Smooth muscle cell of the brain vasculature (primary cell): ENCODE measurements at regions not wholly inside any gene's neighbourhood (a gene's known extent, or its start where the extent isn't known, plus 50 kb on each side); places are given as distances from the start of the nearest gene placed in this dataset.
"Not testable (repeated sequence)": the region's sequence is repeated elsewhere in the genome, so short reads cannot be mapped to it uniquely, and the experiment has no call there.

ENCODE experiments used
- DNase-seq: peaks from one replicate; pipeline ENCODE4 v3.0.0-alpha.2; 2012; ENCODE audit warnings: low read depth, low spot score

DNA sequence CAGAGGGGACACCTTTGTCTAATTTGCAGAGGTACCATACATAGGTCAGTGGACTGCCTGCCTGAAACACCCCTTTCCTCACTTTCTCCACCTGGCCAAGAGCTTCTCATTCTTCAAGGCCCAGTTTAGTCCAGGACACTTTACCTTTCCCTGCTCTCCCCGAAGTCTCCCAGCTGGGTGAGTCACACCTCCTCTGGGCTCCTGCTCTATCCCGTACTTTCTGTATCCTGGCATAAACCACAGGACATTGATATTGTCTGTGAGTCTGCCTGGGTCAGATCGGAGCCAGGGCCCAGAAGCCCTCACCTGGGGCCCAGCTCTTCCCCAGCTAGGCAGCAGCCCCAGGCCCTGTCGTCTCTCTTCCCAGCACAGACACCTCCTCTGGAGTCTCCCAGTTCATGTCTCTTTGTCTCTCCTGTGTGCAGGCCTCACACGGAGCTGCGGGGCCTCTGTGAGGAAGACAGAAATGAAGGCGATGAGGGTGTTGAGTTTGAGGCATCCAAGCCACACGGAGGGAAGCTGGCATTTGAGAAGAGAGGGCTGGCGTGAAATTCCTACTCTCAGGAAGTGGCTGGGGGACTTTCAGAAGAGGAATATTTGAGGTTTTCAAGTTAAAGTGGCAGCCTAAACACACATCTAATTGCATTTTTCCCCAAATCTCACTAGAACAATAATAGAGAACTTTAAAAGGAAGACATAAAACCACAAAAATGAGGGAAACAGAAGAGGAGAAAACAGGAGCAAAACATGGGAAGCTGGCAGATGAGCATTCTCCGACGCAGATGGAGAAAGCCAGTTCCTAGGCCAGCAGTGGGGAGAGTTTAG, 79.6 kb upstream of the LAPTM4A start:
- no peak for DNase-seq

- no peak for DNase-seq
These were observed 78.7 kb upstream of the LAPTM4A start for GRCh38 chr2:20130160-20130560.

- no peak for DNase-seq
These were observed 78.1 kb upstream of the LAPTM4A start for GRCh38 chr2:20129331-20130159.

- DNase-seq: no peak
These were observed 77.3 kb upstream of the LAPTM4A start for GRCh38 chr2:20128506-20129330.

- DNase-seq: no peak
These were observed 75.0 kb upstream of the LAPTM4A start for GRCh38 chr2:20126469-20126868.

DNA sequence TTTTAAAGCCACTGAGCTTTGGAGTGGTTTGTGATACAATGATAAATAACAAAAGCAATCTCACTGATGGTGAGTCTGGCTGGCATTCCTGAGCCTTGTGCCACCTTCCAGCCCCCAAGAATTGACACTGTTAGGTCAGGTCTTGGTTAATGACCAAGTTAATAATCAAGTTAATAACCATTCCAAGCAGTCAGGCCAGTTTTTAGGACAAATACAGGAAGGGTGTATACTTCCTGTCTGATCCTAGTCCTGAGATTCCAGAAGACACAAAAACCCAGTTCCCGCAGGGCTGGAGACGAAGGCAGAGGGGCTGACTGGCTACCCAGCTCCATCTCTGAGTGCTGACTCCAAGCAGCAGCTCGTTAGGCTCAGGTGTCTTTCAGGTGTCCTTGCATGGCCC, 74.6 kb upstream of the LAPTM4A start:
- DNase-seq: no peak

GRCh38 chr2:20125616-20126015, 74.2 kb upstream of the LAPTM4A start:
- no peak for DNase-seq

DNA sequence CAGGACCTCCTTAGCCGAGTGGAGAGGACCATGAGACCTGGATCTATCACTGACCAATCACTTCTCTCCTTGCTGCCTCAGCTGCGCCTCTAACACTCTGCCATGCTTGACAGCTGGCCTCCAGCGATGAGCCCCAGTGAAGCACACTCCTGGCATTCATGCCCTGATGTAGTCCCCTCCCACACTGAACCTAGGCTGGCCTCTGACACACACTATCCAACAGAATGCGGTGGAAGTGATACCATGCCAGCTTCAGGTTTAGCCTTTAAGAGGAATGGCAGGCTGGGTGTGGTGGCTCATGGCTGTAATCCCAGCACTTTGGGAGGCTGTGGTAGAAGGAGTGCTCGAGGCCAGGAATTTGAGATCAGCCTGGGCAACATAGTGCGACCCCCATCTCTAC, 73.7 kb upstream of the LAPTM4A start:
- no peak for DNase-seq

DNA sequence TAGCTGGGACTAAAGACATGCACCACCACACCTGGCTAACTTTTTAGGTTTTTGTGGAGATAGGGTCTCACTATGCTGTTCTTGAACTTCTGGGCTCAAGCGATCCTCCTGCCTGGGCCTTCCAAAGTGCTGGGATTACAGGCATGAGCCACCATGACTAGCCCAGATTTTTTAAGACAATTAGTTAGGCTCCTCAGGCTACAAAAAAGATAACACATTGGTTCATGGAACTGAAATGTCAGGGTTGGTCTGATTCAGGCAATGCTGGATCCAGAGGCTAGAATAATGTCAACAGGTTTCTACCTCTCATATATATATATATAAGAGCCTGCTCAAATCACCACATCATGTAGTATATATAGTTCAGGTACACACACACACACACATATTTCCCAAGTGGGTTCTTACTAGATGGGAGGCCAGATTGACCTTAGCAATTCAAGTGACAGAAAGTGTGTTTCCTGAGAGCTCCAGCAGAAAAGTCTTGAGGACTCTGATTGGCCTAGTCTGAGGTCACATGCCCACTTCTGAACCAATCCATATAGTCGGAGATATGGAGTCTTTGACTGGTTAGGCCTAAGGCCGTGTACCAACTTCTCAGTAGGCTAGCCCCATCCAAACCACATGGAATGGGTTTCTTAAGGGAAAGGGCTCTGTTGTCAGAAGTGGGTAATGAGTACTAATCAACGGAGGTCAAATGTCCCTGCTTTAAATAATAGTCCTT, 72.6 kb upstream of the LAPTM4A start:
- DNase-seq: no peak

DNA sequence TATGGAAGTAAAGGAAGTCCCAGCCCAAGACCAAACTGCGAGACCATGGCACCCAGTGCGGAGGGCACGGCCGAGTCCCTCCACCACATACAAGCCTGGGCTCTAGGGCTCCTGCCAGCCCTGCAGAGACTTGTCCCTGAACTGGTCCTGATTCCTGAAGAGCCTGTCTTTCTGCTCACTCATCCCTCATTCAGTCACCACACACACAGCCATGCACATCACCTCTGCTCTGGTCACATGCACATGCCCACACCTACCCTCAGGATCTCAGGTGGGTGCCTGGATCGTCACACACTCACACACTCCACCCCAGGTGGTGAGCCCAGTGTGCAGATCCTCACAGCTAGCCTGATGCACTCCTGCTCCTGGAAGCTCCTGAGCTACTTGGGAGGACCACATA, 71.4 kb upstream of the LAPTM4A start:
- DNase-seq: no peak

DNA sequence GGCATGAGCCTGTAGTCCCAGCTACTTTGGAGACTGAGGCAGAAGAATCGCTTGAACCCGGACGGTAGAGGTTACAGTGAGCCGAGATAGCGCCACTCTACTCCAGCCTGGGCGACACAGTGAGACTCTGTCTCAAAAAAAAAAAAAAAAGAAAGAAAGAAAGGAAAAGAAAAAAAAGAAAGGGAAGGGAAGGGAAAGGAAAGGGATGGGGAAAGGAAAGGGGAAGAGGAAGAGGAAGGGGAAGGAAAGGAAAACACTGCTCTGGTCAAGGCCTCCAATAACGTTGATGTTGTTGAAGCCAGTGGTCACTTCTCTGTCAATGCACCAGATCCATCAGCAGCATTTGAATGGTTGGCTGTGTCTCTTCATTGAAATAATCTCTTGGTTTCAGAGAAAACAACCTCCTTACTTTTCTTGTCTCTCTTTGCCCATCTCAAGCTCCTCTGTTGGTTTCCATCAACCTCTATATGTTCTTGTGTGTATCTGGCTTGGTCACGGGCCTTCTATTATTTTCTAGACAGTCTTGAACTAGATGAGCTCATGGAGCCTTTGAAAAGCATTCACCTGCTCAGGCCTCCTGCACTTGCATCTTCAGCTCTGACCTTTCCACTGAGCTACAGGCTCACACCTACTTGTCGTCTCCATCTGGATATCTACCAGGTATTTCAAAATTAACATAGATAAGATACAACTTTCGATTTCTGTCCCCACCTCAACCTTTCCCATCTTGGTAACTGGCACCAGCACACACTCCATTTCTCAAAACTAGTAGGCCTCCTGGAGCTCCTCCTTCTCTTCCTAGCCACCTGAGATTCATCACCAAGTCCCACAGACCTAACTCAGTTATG, 69.4 kb upstream of the LAPTM4A start:
- no peak for DNase-seq

GRCh38 chr2:20118051-20118450, 66.6 kb upstream of the LAPTM4A start:
- DNase-seq: no peak

DNA sequence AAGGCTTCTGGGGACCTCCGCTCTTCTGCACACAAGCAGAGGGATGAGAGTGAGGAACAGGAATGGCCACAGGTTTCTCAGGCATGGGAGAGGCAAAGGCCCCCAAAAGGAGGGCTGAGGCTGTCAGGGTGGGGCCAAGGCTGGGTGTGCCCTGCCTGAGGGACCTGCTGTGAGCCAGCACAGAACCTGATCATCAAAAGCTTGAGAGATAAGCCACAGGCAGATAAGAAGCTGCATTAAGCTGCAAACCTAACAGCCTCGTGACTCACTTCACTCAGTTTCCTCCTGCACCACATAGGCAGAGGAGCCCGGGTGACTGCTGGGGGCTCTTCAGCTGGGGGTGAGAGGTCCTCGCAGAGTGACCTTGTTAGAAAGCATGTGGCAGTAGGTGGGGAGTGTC, 64.5 kb upstream of the LAPTM4A start:
- DNase-seq: no peak

GRCh38 chr2:20115374-20115773, 63.9 kb upstream of the LAPTM4A start:
- no peak for DNase-seq

DNA sequence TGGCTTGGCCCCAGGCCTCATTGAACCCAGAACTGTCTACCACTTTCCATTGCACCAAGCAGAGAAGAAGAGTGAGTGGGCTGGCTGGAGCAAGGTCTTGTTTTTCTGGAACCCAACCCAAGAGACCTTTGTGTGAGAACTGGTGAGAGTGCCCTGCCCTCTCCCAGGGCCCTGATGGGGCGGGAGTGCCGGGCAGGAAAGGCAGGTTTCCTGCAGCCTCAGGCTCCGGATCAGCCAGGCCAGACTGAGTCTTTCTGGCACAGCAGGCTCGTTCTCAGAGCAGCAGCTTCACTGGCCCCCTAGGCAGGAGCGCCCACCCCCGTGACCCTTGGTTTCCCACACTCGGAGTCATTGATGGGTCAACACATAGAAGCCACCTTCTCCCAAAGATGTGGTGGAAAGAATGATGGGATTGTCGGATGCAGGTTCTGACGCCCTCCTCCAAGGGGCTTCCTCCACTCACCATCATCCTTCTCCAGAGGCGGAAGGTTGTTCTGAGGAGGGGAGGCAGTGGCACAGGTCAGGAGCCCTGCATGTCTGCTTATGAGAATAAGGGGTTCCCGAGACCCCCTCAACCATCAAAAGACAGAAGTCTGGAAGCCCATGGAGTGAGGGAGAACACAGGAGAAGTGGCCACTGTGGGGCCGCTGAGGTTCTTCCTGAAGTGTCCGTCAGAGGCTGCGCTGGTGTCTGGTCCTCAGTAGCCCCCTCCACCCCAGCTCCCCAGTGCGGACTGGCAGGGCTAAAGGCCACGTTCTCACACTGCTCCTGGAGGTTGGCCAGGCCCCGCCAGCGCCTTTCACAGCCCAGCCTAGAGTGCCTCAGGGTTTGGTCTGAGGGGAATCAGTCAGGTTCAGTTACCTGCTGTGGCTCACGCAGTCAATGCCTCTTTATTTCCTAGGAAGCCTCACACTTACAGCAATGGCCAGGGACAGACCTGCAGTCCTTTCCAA, 62.8 kb upstream of the LAPTM4A start:
- DNase-seq: no peak

- no peak for DNase-seq
These were observed 61.8 kb upstream of the LAPTM4A start for GRCh38 chr2:20113004-20113796.

- DNase-seq: not testable (repeated sequence)
These were observed 60.9 kb upstream of the LAPTM4A start for GRCh38 chr2:20112361-20112760.

DNA sequence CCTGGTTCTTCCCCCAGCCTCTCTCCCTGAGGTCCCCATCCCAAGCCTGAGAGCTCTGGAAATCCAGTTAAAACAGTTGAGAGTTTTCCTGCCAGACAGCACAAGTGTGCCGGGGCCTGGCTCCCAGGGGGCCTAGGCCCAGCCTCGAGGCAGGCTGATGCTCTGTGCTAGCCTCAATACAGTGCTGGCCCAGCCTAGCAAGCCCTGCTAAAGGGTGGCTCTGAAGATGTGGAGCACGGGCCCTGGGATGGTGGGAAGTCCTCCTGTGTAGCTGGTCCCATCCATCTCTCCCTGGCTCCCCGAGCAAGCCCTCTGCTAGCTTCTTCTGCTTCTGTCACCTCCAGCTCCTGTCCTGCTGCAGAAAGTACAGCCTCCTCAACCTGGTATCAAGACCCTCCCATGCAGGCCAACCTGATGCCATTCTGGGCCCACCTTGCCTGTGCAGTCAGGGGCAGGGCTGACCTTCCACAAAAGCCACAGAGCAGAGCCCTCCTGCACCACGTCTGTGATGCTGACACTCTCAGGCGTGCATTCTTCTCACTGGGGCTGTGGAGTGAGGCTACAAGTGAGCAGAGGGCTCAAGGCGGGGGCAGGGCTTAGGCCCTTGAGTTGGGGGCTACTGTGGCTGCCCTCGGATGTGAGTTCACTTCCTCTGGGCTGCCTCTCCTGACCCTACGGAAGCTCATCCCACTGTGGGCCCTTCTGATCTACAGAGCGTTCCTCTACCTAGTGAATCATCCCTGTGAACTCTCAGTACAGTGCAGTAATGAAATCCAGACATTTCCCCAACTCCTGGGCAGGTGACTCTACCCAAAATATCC, 60.1 kb upstream of the LAPTM4A start:
- no peak for DNase-seq
